Endodermal cell (in vitro differentiated cells): ENCODE measurements at regions not wholly inside any gene's neighbourhood (a gene's known extent, or its start where the extent isn't known, plus 50 kb on each side); places are given as distances from the start of the nearest gene placed in this dataset.

Source experiments
- DNase-seq: peaks from one replicate; pipeline ENCODE4 v3.0.0-alpha.2; 2017
- H3K27ac ChIP-seq: 2 replicates; pipeline ENCODE4 v1.5.1; 2013; ENCODE audit warnings: mild to moderate bottlenecking, low read depth, low read length, moderate library complexity
- H3K27me3 ChIP-seq: 2 replicates; pipeline ENCODE4 v1.6.1; 2013; ENCODE audit warnings: mild to moderate bottlenecking, low read length, moderate library complexity; ENCODE audit not compliant: insufficient read depth, control insufficient read depth, poor library complexity, severe bottlenecking
- H3K36me3 ChIP-seq: 2 replicates; pipeline ENCODE4 v1.7.0; 2013; ENCODE audit warnings: mild to moderate bottlenecking, low read length, moderate library complexity; ENCODE audit not compliant: control insufficient read depth, insufficient read depth
- H3K4me1 ChIP-seq: one replicate; pipeline ENCODE4 v1.7.0; 2013; ENCODE audit warnings: low read length; ENCODE audit not compliant: control insufficient read depth, insufficient read depth
- H3K4me3 ChIP-seq: 2 replicates; pipeline ENCODE4 v1.5.1; 2013; ENCODE audit warnings: mild to moderate bottlenecking, low read length, moderate library complexity
- H3K9ac ChIP-seq: 2 replicates; pipeline ENCODE4 v1.6.1; 2013; ENCODE audit warnings: mild to moderate bottlenecking, low read length, moderate library complexity; ENCODE audit not compliant: poor library complexity, severe bottlenecking; ENCODE audit errors: extremely low read depth
- H3K9me3 ChIP-seq: 2 replicates; pipeline ENCODE4 v1.6.1; 2013; ENCODE audit warnings: mild to moderate bottlenecking, low read length, moderate library complexity; ENCODE audit not compliant: control insufficient read depth
- H3K27ac Mint-ChIP-seq: 2 replicates; pipeline ENCODE4 v1.8.0; 2020; ENCODE audit warnings: mixed read lengths
- H3K27me3 Mint-ChIP-seq: 2 replicates; pipeline ENCODE4 v1.8.0; 2021; ENCODE audit warnings: mild to moderate bottlenecking, mixed read lengths; ENCODE audit not compliant: insufficient read depth
- H3K36me3 Mint-ChIP-seq: 2 replicates; pipeline ENCODE4 v1.8.0; 2020; ENCODE audit warnings: low read depth, mixed read lengths
- H3K4me1 Mint-ChIP-seq: 2 replicates; pipeline ENCODE4 v1.8.0; 2020; ENCODE audit warnings: mixed read lengths
- H3K4me3 Mint-ChIP-seq: 2 replicates; pipeline ENCODE4 v1.8.0; 2020; ENCODE audit warnings: mild to moderate bottlenecking, moderate library complexity, mixed read lengths
- H3K9me3 Mint-ChIP-seq: 2 replicates; pipeline ENCODE4 v1.8.0; 2020; ENCODE audit warnings: mild to moderate bottlenecking, mixed read lengths
- WGBS, 2 experiments: methylation state at CpG; one replicate each; pipeline versions ENCODE4 v1.1.5 to v1.1.7; 2013; ENCODE audit warnings: missing lambda C conversion rate in 2 of 2, mixed read lengths in 1 of 2; ENCODE audit not compliant: insufficient coverage in 1 of 2, insufficient read length in 1 of 2; 5-methylcytosine and 5-hydroxymethylcytosine counted together
- TF ChIP-seq, protein P1 (sequence below): fragments of 200-600 bp; sonication (generic); conservative IDR thresholded peaks from 2 replicates; pipeline ENCODE4 v1.5.0; 2021; ENCODE audit warnings: antibody characterized with exemption, mild to moderate bottlenecking

DNA sequence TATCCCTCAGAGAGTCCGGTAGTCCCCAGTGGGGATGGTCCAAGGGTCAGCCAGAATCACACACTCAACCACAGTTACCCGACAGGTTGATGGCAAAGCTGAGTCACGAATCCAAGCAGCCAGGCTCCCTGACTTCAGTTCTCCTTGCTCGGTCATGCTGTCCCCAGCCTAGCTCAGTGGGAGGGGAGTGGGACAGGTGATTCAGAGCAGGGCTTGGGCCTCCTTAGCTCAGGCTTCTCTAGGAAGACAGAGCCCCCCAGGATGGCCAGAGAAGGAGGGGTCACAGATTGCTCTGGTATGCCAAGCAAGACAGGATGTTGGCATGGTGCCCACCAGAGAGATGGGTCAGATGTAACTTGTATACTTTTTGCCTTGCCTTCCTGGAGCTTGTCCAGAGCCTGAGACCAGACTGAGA is 66.5 kb downstream of the EFNB1 start:
- no peak overlapping the region for H3K27ac Mint-ChIP-seq
- no peaks in the 10 kb centered on the region for H3K36me3 ChIP-seq
- peaks cover 18% of the 10 kb centered on the region for H3K27me3 Mint-ChIP-seq
- H3K27ac ChIP-seq, result peak overlapping the region; percentile 75
- H3K4me3 ChIP-seq, result no peak overlapping the region
- peaks cover 5% of the 10 kb centered on the region for H3K27me3 ChIP-seq
- H3K4me1 ChIP-seq, result no peaks in the 10 kb centered on the region
- H3K9me3 ChIP-seq, result no peaks in the 10 kb centered on the region
- H3K9me3 Mint-ChIP-seq, result peaks cover 59% of the 10 kb centered on the region
- 54% methylated on average over 4 of the region's 4 CpGs; no CpG with 5 or more reads in 1 of the 2 experiments for WGBS, 2 experiments
- DNase-seq, result no peak
- H3K9ac ChIP-seq, result no peak overlapping the region
- no peaks in the 10 kb centered on the region for H3K36me3 Mint-ChIP-seq
- H3K4me3 Mint-ChIP-seq, result no peak overlapping the region
- TF ChIP-seq, protein P1, sequence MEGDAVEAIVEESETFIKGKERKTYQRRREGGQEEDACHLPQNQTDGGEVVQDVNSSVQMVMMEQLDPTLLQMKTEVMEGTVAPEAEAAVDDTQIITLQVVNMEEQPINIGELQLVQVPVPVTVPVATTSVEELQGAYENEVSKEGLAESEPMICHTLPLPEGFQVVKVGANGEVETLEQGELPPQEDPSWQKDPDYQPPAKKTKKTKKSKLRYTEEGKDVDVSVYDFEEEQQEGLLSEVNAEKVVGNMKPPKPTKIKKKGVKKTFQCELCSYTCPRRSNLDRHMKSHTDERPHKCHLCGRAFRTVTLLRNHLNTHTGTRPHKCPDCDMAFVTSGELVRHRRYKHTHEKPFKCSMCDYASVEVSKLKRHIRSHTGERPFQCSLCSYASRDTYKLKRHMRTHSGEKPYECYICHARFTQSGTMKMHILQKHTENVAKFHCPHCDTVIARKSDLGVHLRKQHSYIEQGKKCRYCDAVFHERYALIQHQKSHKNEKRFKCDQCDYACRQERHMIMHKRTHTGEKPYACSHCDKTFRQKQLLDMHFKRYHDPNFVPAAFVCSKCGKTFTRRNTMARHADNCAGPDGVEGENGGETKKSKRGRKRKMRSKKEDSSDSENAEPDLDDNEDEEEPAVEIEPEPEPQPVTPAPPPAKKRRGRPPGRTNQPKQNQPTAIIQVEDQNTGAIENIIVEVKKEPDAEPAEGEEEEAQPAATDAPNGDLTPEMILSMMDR, result no peak
- peaks cover 4% of the 10 kb centered on the region for H3K4me1 Mint-ChIP-seq

DNA sequence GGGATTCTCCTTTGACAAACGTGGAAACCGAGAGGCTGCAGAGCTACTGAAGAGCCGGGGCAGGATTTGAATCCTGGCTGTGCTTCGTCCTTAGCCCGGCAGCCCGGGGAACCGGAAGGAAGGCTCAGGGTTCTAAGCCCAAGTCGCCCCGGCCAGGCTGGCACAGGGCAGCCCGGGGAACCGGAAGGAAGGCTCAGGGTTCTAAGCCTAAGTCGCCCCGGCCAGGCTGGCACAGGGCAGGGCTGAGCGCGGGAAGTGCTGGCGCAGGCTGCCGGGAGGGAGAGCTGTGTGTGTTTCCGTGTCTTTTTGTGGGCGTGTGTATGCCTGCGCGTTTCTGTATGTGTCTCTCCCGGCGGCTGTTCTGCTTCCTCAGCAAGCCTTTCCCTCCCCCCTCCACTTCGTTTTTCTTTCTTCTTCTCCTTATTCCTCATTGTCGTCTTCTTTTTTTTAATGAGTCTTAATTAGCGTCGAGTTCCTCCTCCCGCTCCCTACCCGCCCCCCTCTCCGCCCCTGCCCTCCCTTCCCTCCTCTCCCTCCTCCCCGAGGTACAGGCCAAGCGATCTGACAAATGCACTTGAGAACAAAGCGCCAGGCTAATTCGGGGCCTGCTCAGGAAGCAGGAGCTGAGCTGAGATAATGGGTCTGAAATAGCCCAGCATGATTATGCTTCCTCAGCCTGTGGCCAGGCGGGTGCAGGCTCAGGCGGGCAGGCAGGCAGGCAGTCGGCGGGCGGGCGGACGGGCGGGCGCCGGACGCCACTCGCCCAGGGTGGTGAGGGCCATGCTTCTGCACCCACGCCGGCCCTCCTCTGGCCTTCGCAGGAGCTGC is 65.9 kb downstream of the EFNB1 start:
- DNase-seq, result peak; percentile 64
- H3K4me1 ChIP-seq, result no peaks in the 10 kb centered on the region
- WGBS, 2 experiments, result 27 to 33% methylated on average over 2 to 46 of the region's 49 CpGs
- H3K4me3 ChIP-seq, result no peak overlapping the region
- no peaks in the 10 kb centered on the region for H3K36me3 ChIP-seq
- Mint-ChIP-seq H3K36me3 (no peaks in the 10 kb centered on the region), H3K9me3 (peaks cover 58% of the 10 kb centered on the region), H3K27ac (no peak overlapping the region), H3K4me1 (peaks cover 4% of the 10 kb centered on the region), H3K27me3 (peaks cover 18% of the 10 kb centered on the region), H3K4me3 (no peak overlapping the region)
- H3K27me3 ChIP-seq, result peaks cover 7% of the 10 kb centered on the region
- no peak overlapping the region for H3K9ac ChIP-seq
- H3K9me3 ChIP-seq, result no peaks in the 10 kb centered on the region
- TF ChIP-seq, protein P1, result no peak
- H3K27ac ChIP-seq, result peak overlapping the region; percentile 75

DNA sequence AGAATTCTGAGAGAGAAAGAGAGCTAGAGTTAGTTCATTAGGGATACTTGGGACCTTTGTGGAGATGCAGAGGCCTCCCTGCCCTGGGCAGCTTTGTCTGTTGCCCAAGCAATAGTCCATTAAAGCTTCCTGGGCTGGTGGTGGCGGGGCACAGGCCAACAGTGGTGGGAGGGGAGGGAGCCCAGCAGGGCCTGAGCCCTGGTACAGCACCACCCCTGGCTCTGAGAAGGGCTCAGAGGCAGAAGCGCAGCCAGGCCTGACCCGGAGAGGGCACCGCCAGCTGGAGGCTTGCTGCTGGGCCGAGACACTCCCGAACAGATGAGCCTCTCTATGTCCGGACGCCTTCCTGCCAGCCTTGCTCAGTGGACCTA is 65.3 kb downstream of the EFNB1 start:
- peaks cover 18% of the 10 kb centered on the region for H3K27me3 Mint-ChIP-seq
- 67 to 89% methylated on average over 3 to 8 of the region's 8 CpGs for WGBS, 2 experiments
- Histone ChIP-seq H3K4me1 (no peaks in the 10 kb centered on the region), H3K4me3 (no peak overlapping the region), H3K9me3 (no peaks in the 10 kb centered on the region), H3K9ac (no peak overlapping the region), H3K36me3 (no peaks in the 10 kb centered on the region), H3K27ac (peak overlapping the region; percentile 75), H3K27me3 (peaks cover 13% of the 10 kb centered on the region)
- peaks cover 53% of the 10 kb centered on the region for H3K9me3 Mint-ChIP-seq
- H3K4me1 Mint-ChIP-seq, result peaks cover 4% of the 10 kb centered on the region
- TF ChIP-seq, protein P1, result no peak
- H3K27ac Mint-ChIP-seq, result no peak overlapping the region
- no peak for DNase-seq
- no peak overlapping the region for H3K4me3 Mint-ChIP-seq
- no peaks in the 10 kb centered on the region for H3K36me3 Mint-ChIP-seq
